Hepatocyte (in vitro differentiated cells): ENCODE measurements at regions not wholly inside any gene's neighbourhood (a gene's known extent, or its start where the extent isn't known, plus 50 kb on each side); places are given as distances from the start of the nearest gene placed in this dataset.

Source experiments
- CTCF ChIP-seq: fragments of 200-600 bp; sonication (generic); IDR thresholded peaks from 2 replicates; pipeline ENCODE4 v1.5.1; 2016; ENCODE audit warnings: antibody characterized with exemption, mild to moderate bottlenecking; ENCODE audit not compliant: poor library complexity
- EZH2 ChIP-seq: fragments of 200-600 bp; sonication (generic); IDR thresholded peaks from 2 replicates; pipeline ENCODE4 v1.6.1; 2016; ENCODE audit warnings: antibody characterized with exemption, mild to moderate bottlenecking, borderline replicate concordance
- EZH2phosphoT487 ChIP-seq: fragments of 200-600 bp; sonication (generic); IDR thresholded peaks from one replicate; pipeline ENCODE4 v1.6.1; 2018; ENCODE audit warnings: antibody characterized with exemption, mild to moderate bottlenecking, low read depth, moderate library complexity; ENCODE audit not compliant: unreplicated experiment, severe bottlenecking

- TF ChIP-seq CTCF (no peak), EZH2 (no peak), EZH2phosphoT487 (no peak)
Observed at GRCh38 chr12:126534942-126535341, 1469.7 kb downstream of the AACS start.
